Brain microvascular endothelial cell (primary cell): ENCODE measurements at regions not wholly inside any gene's neighbourhood (a gene's known extent, or its start where the extent isn't known, plus 50 kb on each side); places are given as distances from the start of the nearest gene placed in this dataset.

Experiments
- DNase-seq: peaks from one replicate; pipeline ENCODE4 v3.0.0-alpha.2; 2020
- H3K27ac ChIP-seq: fragments of 250-450 bp; sonication (Bioruptor Pico); 2 replicates; pipeline ENCODE4 v1.5.1; 2020; ENCODE audit warnings: mild to moderate bottlenecking, moderate library complexity
- H3K27me3 ChIP-seq: fragments of 250-450 bp; sonication (Bioruptor Pico); replicated peaks from 2 replicates; pipeline ENCODE4 v1.5.1; 2020; ENCODE audit warnings: mild to moderate bottlenecking
- H3K36me3 ChIP-seq: fragments of 250-450 bp; sonication (Bioruptor Pico); replicated peaks from 2 replicates; pipeline ENCODE4 v1.5.1; 2020; ENCODE audit warnings: mild to moderate bottlenecking
- H3K4me3 ChIP-seq: 2 replicates; pipeline ENCODE4 v1.5.1; 2011; ENCODE audit warnings: low read depth, mild to moderate bottlenecking, control low read depth, low read length, moderate library complexity
- CTCF ChIP-seq: IDR thresholded peaks from 2 replicates; pipeline ENCODE4 v1.5.1; 2011; ENCODE audit warnings: low read depth, mild to moderate bottlenecking, moderate library complexity, low read length, control low read depth, inconsistent platforms; ENCODE audit errors: missing control alignments
- in situ Hi-C: cut with HindIII; loops from 2 replicates; pipeline ENCODE4 v1.10.0; 2017; ENCODE audit warnings: low sequenced_read_pairs, low pct_ligation_motif_present

GRCh38 chrX:45907786-45908185, 637.4 kb downstream of the ZNF674 start:
- no peak for DNase-seq
- in situ Hi-C loops = no loop called here
- H3K36me3 ChIP-seq = no peaks in the 10 kb centered on the region
- TF ChIP-seq CTCF = no peak
- H3K27ac ChIP-seq = no peak overlapping the region
- no peak overlapping the region for H3K4me3 ChIP-seq
- H3K27me3 ChIP-seq = no peaks in the 10 kb centered on the region

- DNase-seq = no peak
- no peak overlapping the region for H3K4me3 ChIP-seq
- no peak overlapping the region for H3K27ac ChIP-seq
- no peaks in the 10 kb centered on the region for H3K36me3 ChIP-seq
- TF ChIP-seq CTCF = no peak
- H3K27me3 ChIP-seq = no peaks in the 10 kb centered on the region
- in situ Hi-C loops = no loop called here
These were observed 641.4 kb downstream of the ZNF674 start for GRCh38 chrX:45903781-45904201.

GRCh38 chrX:45900766-45901615, 644.2 kb downstream of the ZNF674 start:
- Histone ChIP-seq H3K27ac (no peak overlapping the region), H3K27me3 (no peaks in the 10 kb centered on the region), H3K36me3 (no peaks in the 10 kb centered on the region), H3K4me3 (no peak overlapping the region)
- peak; percentile 22 for DNase-seq
- in situ Hi-C loops = no loop called here
- no peak for TF ChIP-seq CTCF

- Histone ChIP-seq H3K36me3 (no peaks in the 10 kb centered on the region), H3K4me3 (no peak overlapping the region), H3K27me3 (no peaks in the 10 kb centered on the region), H3K27ac (no peak overlapping the region)
- in situ Hi-C loops = no loop called here
- DNase-seq = no peak
- TF ChIP-seq CTCF = no peak
These were observed 650.2 kb downstream of the ZNF674 start for GRCh38 chrX:45894864-45895645.

GRCh38 chrX:45889471-45889870, 655.8 kb downstream of the ZNF674 start:
- DNase-seq = peak; percentile 16
- in situ Hi-C loops = no loop called here
- Histone ChIP-seq H3K27ac (no peak overlapping the region), H3K36me3 (no peaks in the 10 kb centered on the region), H3K27me3 (no peaks in the 10 kb centered on the region), H3K4me3 (no peak overlapping the region)
- TF ChIP-seq CTCF = no peak
